ENCODE measurements at regions not wholly inside any gene's neighbourhood (a gene's known extent, or its start where the extent isn't known, plus 50 kb on each side); places are given as distances from the start of the nearest gene placed in this dataset.

DNA sequence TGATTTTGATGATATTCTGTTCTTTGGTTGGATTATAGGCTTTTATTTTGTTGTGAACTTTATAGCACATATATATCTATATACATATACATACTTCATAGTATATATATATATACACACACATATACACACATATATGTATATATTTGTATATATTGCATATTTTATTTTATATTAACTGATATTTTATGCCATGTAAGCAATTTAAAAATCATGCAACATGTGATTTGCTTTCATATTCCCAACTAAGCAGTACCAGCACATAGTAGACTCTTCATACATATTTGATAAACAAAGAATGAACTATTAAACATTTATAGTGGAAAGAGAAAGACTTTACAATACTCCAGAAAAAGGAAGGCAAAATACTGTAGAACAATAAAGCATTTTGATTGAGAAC lies 679.2 kb downstream of the TENT5A start (continued):
- no peak for TF ChIP-seq CBX8 (IDR thresholded peaks at IDR 0.05; ENCODE audit: borderline replicate concordance, low read depth, low read length)
- TF ChIP-seq, protein P1, sequence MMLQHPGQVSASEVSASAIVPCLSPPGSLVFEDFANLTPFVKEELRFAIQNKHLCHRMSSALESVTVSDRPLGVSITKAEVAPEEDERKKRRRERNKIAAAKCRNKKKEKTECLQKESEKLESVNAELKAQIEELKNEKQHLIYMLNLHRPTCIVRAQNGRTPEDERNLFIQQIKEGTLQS (IDR thresholded peaks at IDR 0.05; ENCODE audit: insufficient read depth, low read depth, low read length): no peak
- no peak for TF ChIP-seq POLR2A (IDR thresholded peaks at IDR 0.05; ENCODE audit: control extremely low read depth in 1 of 2, low read depth in 2 of 2, low read length in 2 of 2)

All from H1 (cell line).